Activated T-cell treated with anti-CD3 and anti-CD28 coated beads, Interleukin-2, amount 50 U/mL, for 24 hours (primary cell): ENCODE measurements at regions not wholly inside any gene's neighbourhood (a gene's known extent, or its start where the extent isn't known, plus 50 kb on each side); places are given as distances from the start of the nearest gene placed in this dataset.

ENCODE experiments used
- DNase-seq: peaks from one replicate; pipeline ENCODE4 v3.0.0-alpha.2; 2020
- H3K27ac Mint-ChIP-seq: 2 replicates; pipeline ENCODE4 v1.8.0; 2020; ENCODE audit warnings: mild to moderate bottlenecking, mixed read lengths
- H3K27me3 Mint-ChIP-seq: 2 replicates; pipeline ENCODE4 v1.8.0; 2020; ENCODE audit warnings: mixed read lengths
- H3K36me3 Mint-ChIP-seq: 2 replicates; pipeline ENCODE4 v1.8.0; 2020; ENCODE audit warnings: low read depth, mixed read lengths
- H3K4me1 Mint-ChIP-seq: 2 replicates; pipeline ENCODE4 v1.8.0; 2020; ENCODE audit warnings: low read depth, mixed read lengths
- H3K4me3 Mint-ChIP-seq: 2 replicates; pipeline ENCODE4 v1.8.0; 2020; ENCODE audit warnings: mild to moderate bottlenecking, moderate library complexity, mixed read lengths
- H3K9me3 Mint-ChIP-seq: 2 replicates; pipeline ENCODE4 v1.8.0; 2020; ENCODE audit warnings: mixed read lengths

DNA sequence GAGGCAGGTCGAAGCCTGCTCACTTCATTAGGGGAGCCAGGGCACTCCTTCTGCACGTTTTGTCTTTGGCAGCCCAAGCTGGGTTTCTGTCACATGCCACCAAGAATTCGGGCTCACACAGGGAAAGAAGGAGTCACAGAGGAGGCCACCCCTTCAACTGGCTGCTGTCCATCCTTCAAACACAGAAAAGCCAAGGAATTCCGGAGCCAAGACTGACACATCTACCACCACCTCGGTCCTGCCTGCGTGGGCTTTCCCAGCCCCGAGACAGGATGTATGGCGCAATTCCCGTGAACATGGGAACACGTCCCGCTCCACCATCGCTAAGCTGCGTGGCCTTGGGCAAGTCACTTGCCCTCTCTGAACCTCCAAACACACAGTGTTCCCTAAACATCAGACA, 70.4 kb downstream of the NCOR2 start:
- no peak overlapping the region for H3K4me3 Mint-ChIP-seq
- peak overlapping the region; percentile 18 for H3K27ac Mint-ChIP-seq
- peaks cover 73% of the 10 kb centered on the region for H3K4me1 Mint-ChIP-seq
- peaks cover 25% of the 10 kb centered on the region for H3K36me3 Mint-ChIP-seq
- no peak for DNase-seq
- H3K27me3 Mint-ChIP-seq: no peaks in the 10 kb centered on the region
- no peaks in the 10 kb centered on the region for H3K9me3 Mint-ChIP-seq

DNA sequence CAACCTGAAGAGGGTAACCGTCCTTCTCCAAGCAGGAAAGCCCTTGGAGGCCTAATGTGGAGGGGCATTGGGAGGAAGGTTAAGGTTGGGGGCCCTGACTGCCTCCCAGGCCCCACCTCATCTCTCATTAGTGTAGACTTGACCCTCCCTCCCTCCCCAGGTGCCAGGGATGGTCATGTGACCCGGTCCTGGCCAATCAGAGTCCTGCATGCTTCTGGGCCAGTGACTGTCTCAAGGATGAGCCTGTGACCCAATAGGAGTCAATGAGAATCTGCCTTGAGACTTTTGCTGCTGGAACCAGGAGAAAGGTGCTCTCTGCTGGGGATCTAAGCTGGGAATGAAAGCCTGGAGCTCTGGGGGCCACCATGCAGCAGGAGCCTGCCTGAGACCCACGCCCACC, 70.8 kb downstream of the NCOR2 start:
- H3K4me1 Mint-ChIP-seq: peaks cover 74% of the 10 kb centered on the region
- H3K4me3 Mint-ChIP-seq: no peak overlapping the region
- no peaks in the 10 kb centered on the region for H3K9me3 Mint-ChIP-seq
- no peak for DNase-seq
- no peaks in the 10 kb centered on the region for H3K27me3 Mint-ChIP-seq
- H3K36me3 Mint-ChIP-seq: peaks cover 29% of the 10 kb centered on the region
- H3K27ac Mint-ChIP-seq: peak overlapping the region; percentile 18

GRCh38 chr12:124495194-124495983, 72.0 kb downstream of the NCOR2 start:
- peaks cover 69% of the 10 kb centered on the region for H3K4me1 Mint-ChIP-seq
- no peak for DNase-seq
- peak overlapping the region; percentile 95 for H3K27ac Mint-ChIP-seq
- no peaks in the 10 kb centered on the region for H3K27me3 Mint-ChIP-seq
- H3K4me3 Mint-ChIP-seq: no peak overlapping the region
- peaks cover 37% of the 10 kb centered on the region for H3K36me3 Mint-ChIP-seq
- no peaks in the 10 kb centered on the region for H3K9me3 Mint-ChIP-seq

DNA sequence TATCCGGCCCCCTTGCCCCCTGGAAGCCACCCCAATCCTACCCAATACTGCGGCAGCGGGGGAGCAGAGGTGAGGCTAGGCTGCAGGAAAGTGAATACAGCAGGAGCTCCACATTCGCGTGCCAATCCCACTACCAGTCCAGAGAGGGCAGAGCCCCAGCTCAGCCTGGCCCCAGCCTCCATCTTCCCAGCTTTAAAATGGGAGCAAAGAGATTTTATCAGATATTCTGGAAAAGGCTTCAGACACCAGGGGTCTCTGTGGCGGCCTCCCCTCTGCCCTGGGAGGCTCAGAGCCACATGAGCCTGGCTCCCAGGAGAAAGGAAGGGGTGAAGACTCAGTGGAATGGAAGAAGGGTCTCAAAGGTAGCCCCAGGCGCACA, 72.7 kb downstream of the NCOR2 start:
- H3K4me3 Mint-ChIP-seq: no peak overlapping the region
- H3K27me3 Mint-ChIP-seq: no peaks in the 10 kb centered on the region
- H3K4me1 Mint-ChIP-seq: peaks cover 69% of the 10 kb centered on the region
- H3K27ac Mint-ChIP-seq: peak overlapping the region; percentile 95
- no peak for DNase-seq
- peaks cover 41% of the 10 kb centered on the region for H3K36me3 Mint-ChIP-seq
- no peaks in the 10 kb centered on the region for H3K9me3 Mint-ChIP-seq

DNA sequence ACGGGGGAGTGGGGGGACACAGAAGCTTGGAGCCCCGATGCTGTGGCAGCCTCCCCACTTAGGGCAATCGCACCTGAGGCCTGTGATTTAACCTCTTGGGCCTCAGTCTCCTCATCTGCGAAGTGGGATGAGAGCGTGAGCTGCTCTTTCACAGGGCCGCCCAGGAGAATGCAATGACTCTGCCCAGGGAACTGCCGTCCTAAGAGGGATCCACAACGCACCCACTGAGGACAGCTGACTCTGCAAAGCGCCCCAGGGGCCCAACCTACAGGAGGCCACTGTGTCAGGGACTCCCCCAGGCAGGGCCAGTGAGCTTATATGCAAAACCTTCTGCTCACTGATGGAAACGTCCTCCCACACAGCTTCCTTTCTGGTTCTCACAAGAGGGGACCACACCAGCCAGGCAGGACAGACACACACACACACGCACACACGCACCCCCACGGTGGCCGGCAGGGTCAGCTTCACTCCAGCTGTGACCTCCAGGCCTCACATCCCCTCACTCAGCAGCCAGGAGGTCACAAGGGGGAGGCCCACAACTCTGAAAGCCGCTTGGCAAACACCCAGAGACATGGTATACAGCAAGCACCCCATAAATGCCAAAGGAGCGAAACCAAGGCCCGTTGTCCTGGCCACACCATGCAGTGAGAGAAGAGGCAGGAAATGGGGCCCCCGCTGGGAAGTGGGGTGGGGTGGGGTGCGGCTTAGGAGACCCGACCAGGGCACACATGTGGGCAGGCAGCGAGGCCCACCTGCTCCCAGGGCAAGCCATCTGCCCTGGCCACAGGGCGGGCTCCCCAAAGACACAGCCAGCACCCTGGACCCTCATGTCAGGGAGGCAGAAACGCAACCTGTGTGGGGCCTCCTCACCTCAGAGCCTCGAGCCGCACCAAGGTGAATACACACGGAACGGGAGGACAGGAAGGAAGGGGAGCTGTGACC, 73.3 kb downstream of the NCOR2 start:
- peaks cover 41% of the 10 kb centered on the region for H3K36me3 Mint-ChIP-seq
- DNase-seq: peak; percentile 70
- peak overlapping the region; percentile 95 for H3K27ac Mint-ChIP-seq
- H3K4me3 Mint-ChIP-seq: peak overlapping the region; percentile 51
- no peaks in the 10 kb centered on the region for H3K27me3 Mint-ChIP-seq
- peaks cover 62% of the 10 kb centered on the region for H3K4me1 Mint-ChIP-seq
- no peaks in the 10 kb centered on the region for H3K9me3 Mint-ChIP-seq

DNA sequence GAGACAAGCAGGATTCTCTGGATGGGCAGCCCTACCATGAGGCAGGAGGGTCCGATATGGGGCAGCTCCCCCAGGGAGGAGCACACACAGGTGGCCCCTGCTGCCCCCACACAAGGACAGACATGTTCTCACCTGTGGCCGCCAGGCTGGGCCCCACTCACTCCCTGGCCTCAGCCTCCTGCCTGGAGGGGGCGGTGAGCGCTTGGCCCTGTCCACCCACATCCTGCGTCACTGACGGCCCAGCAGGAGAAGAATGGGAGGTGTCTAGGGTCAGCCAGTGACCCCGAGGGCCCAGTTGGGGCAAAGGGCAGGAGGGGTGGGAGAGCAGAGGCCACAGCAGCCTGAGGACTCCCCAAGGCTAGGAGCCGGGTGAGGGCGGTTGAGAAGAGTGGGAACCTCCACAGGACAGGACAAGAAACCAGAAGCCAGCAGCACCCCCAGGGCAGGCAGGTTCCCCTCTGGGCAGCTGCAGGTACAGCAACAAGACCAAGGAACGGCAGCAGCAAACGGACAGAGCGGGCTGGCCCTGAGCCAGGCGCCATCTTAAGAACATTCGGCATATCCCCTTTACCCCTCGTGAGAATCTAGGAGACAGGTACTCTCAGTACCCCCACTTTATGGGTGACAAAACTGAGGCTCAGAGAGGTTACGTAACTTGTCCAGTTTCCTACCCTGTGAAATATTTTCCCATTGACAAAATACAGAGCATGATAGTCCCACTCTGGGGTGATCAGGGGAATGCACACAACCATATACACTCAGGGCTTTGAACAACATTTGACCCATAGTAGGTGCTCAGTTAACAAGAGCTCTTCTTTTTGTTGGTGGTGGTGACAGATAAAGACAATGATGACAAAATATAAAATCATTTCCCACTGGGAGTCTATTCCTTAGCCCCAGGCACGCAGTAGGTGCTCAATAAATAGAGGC, 74.3 kb downstream of the NCOR2 start:
- Mint-ChIP-seq H3K27ac (peak overlapping the region; percentile 95), H3K4me1 (peaks cover 54% of the 10 kb centered on the region), H3K36me3 (peaks cover 41% of the 10 kb centered on the region), H3K27me3 (no peaks in the 10 kb centered on the region), H3K4me3 (no peak overlapping the region), H3K9me3 (no peaks in the 10 kb centered on the region)
- DNase-seq: no peak

GRCh38 chr12:124491856-124492420, 75.5 kb downstream of the NCOR2 start:
- no peak overlapping the region for H3K27ac Mint-ChIP-seq
- H3K4me1 Mint-ChIP-seq: peaks cover 44% of the 10 kb centered on the region
- no peaks in the 10 kb centered on the region for H3K9me3 Mint-ChIP-seq
- H3K27me3 Mint-ChIP-seq: no peaks in the 10 kb centered on the region
- H3K4me3 Mint-ChIP-seq: no peak overlapping the region
- peaks cover 46% of the 10 kb centered on the region for H3K36me3 Mint-ChIP-seq
- DNase-seq: no peak

- peaks cover 47% of the 10 kb centered on the region for H3K36me3 Mint-ChIP-seq
- no peak overlapping the region for H3K4me3 Mint-ChIP-seq
- DNase-seq: no peak
- H3K4me1 Mint-ChIP-seq: peaks cover 41% of the 10 kb centered on the region
- H3K27ac Mint-ChIP-seq: no peak overlapping the region
- H3K27me3 Mint-ChIP-seq: no peaks in the 10 kb centered on the region
- no peaks in the 10 kb centered on the region for H3K9me3 Mint-ChIP-seq
Observed at GRCh38 chr12:124491310-124491709, 76.1 kb downstream of the NCOR2 start.

DNA sequence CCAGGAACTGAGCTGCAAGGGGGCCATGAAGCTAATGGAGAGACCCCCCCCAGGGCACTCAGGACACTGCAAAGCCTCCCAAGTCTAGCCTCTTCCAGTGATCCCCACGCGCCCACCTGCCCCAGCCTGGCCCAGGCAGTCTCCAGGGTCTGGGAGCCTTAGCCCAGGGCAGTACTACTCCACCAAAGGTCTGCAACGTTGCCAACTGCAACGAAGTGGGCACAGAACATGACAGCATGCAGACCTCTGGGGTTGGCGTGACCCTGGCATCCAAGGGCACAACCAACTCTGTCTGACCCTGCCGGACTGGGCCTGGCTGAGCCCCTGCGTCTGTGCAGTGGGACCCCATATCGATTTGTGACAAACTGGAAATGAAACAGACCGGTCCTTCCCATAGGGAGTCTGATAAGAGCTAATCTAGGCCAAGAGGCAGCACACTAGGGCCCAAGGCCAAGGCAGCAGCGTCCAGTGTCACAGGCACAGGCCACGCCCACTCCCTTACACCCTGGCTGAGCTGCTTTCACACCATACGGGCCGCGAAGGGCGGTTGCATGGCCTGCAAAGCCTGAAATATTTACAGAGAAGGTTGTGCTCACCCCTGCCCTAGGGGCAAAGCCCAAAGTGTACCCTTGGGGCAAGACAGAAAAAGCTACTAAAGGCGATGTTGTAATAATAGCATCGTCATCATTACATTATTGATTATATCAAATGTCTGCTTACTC, 76.7 kb downstream of the NCOR2 start:
- Mint-ChIP-seq H3K4me1 (peaks cover 41% of the 10 kb centered on the region), H3K4me3 (no peak overlapping the region), H3K36me3 (peaks cover 52% of the 10 kb centered on the region), H3K9me3 (no peaks in the 10 kb centered on the region), H3K27ac (no peak overlapping the region), H3K27me3 (no peaks in the 10 kb centered on the region)
- no peak for DNase-seq

DNA sequence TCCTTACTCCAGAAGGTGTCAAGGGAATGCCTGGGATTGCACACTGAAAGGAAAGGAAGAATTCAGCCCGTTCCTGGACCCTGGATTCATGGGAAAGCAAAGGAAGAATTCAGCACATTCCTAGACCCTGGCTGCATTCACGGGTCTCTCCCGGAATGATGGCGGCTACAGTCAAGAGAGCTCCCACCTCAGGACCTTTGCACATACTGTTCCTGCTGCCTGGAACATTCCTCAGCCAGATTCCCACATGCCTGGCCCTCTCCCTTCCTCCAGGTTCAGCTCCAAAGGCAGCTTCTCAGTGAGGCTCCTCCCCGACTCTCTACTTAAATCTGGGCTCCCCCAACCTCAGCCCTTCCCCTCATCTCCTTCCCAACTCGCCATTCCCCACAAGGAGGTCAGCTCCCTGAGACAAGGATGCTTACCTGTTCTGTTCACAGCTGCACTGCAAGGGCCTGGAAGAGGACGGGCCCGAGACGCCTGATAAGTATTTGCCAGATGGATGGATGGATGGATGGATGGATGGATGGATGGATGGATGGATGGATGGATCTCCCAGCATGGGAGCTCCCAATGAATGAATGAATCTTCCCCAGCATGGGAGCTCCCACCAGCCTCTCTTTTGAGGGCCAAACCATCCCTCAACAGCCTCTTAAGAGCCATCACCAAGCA, 77.4 kb downstream of the NCOR2 start:
- Mint-ChIP-seq H3K27ac (no peak overlapping the region), H3K9me3 (no peaks in the 10 kb centered on the region), H3K4me1 (peaks cover 37% of the 10 kb centered on the region), H3K36me3 (peaks cover 58% of the 10 kb centered on the region), H3K27me3 (no peaks in the 10 kb centered on the region), H3K4me3 (no peak overlapping the region)
- no peak for DNase-seq

- Mint-ChIP-seq H3K9me3 (no peaks in the 10 kb centered on the region), H3K4me1 (peaks cover 34% of the 10 kb centered on the region), H3K27ac (no peak overlapping the region), H3K4me3 (no peak overlapping the region), H3K36me3 (peaks cover 60% of the 10 kb centered on the region), H3K27me3 (no peaks in the 10 kb centered on the region)
- no peak for DNase-seq
Observed at GRCh38 chr12:124489220-124489619, 78.2 kb downstream of the NCOR2 start.

GRCh38 chr12:124488520-124488919, 78.9 kb downstream of the NCOR2 start:
- Mint-ChIP-seq H3K27ac (peak overlapping the region; percentile 66), H3K27me3 (no peaks in the 10 kb centered on the region), H3K4me1 (peaks cover 33% of the 10 kb centered on the region), H3K4me3 (no peak overlapping the region), H3K36me3 (peaks cover 60% of the 10 kb centered on the region), H3K9me3 (no peaks in the 10 kb centered on the region)
- DNase-seq: no peak

- Mint-ChIP-seq H3K27ac (no peak overlapping the region), H3K4me1 (peaks cover 26% of the 10 kb centered on the region), H3K9me3 (no peaks in the 10 kb centered on the region), H3K36me3 (peaks cover 61% of the 10 kb centered on the region), H3K27me3 (no peaks in the 10 kb centered on the region), H3K4me3 (no peak overlapping the region)
- DNase-seq: no peak
Observed at GRCh38 chr12:124487834-124488165, 79.6 kb downstream of the NCOR2 start.
